Ovary (tissue), 3 donors: ENCODE measurements at regions not wholly inside any gene's neighbourhood (a gene's known extent, or its start where the extent isn't known, plus 50 kb on each side); places are given as distances from the start of the nearest gene placed in this dataset.

ENCODE experiments used
- CTCF ChIP-seq, 3 donors: fragments of 450-650 bp in 2 of 3; fragments of 200-600 bp in 1 of 3; IDR thresholded peaks; one replicate each; pipeline versions ENCODE4 v1.5.1 to v1.8.0; 2016 to 2022; ENCODE audit warnings: antibody characterized with exemption in 3 of 3, mild to moderate bottlenecking in 1 of 3
- EP300 ChIP-seq: sonication (generic); formaldehyde crosslinking; IDR thresholded peaks from one replicate; pipeline ENCODE4 v1.6.1; 2017; ENCODE audit warnings: antibody characterized with exemption
- POLR2A ChIP-seq: fragments of 450-650 bp; IDR thresholded peaks from one replicate; pipeline ENCODE4 v1.6.1; 2017; ENCODE audit warnings: antibody characterized with exemption, mild to moderate bottlenecking, moderate library complexity
- donor health status: DM: no; HTN: no; CAD: no.

GRCh38 chr18:7291046-7291445, 60.2 kb downstream of the LRRC30 start:
- TF ChIP-seq CTCF (IDR thresholded peaks at IDR 0.05) (no peak), EP300 (no peak), POLR2A (no peak)
